IMR-90 (cell line): ENCODE measurements at regions not wholly inside any gene's neighbourhood (a gene's known extent, or its start where the extent isn't known, plus 50 kb on each side); places are given as distances from the start of the nearest gene placed in this dataset.

ENCODE experiments used
- ATAC-seq: fragments of 200-7000 bp; cut with Tn5 transposase; 2 replicates; pipeline ENCODE4 v1.9.1; 2020; ENCODE audit warnings: low read depth, mild to moderate bottlenecking, moderate library complexity
- BruUV-seq: library from RNA; stranded (reverse); fragments of 400-500 nt; replicated peaks from 2 replicates; lab custom pipeline; 2021; lab: Mats Ljungman, UMichigan
- CTCF ChIA-PET: fragments of 300-600 bp; formaldehyde crosslinking; extraction: SDS; loops from one replicate; lab custom pipeline; 2021; ENCODE audit warnings: antibody characterized with exemption; lab: Yijun Ruan, JAX
- POLR2A ChIA-PET: fragments of 300-600 bp; sonication (Branson Sonifier 250); formaldehyde crosslinking; loops from one replicate; lab custom pipeline; 2022; ENCODE audit warnings: antibody characterized with exemption; ENCODE audit not compliant: unreplicated experiment; lab: Charles Lee
- DNase-seq: peaks from one replicate; pipeline ENCODE4 v3.0.0; 2013
- H2AFZ ChIP-seq: replicated peaks from 2 replicates; pipeline ENCODE3; 2013; ENCODE audit warnings: low read length, mild to moderate bottlenecking; ENCODE audit not compliant: poor library complexity
- H2AK5ac ChIP-seq: 2 replicates; pipeline ENCODE4 v1.6.1; 2013; ENCODE audit warnings: low read depth, low read length, inconsistent platforms
- H2AK9ac ChIP-seq: replicated peaks from 2 replicates; pipeline ENCODE3; 2013; ENCODE audit warnings: mild to moderate bottlenecking, low read depth, low read length, moderate library complexity; ENCODE audit not compliant: poor library complexity
- H2BK120ac ChIP-seq: 2 replicates; pipeline ENCODE4 v1.6.1; 2013; ENCODE audit warnings: low read depth, low read length, inconsistent platforms
- H2BK15ac ChIP-seq: 3 replicates; pipeline ENCODE4 v1.6.1; 2013; ENCODE audit warnings: low read depth, low read length, inconsistent platforms
- H2BK20ac ChIP-seq: 2 replicates; pipeline ENCODE4 v1.6.1; 2013; ENCODE audit warnings: low read depth, mild to moderate bottlenecking, inconsistent platforms, low read length, moderate library complexity
- H2BK5ac ChIP-seq: 2 replicates; pipeline ENCODE4 v1.6.1; 2013; ENCODE audit warnings: mild to moderate bottlenecking, low read depth, low read length, inconsistent platforms; ENCODE audit not compliant: poor library complexity, severe bottlenecking
- H3K14ac ChIP-seq: replicated peaks from 2 replicates; pipeline ENCODE4 v1.6.1; 2013; ENCODE audit warnings: low read depth, low read length, inconsistent platforms
- H3K18ac ChIP-seq: 2 replicates; pipeline ENCODE4 v1.6.1; 2013; ENCODE audit warnings: low read depth, low read length, control low read depth
- H3K23ac ChIP-seq: 2 replicates; pipeline ENCODE4 v1.6.1; 2013; ENCODE audit warnings: low read depth, low read length, inconsistent platforms
- H3K27ac ChIP-seq: 2 replicates; pipeline ENCODE4 v1.5.1; 2013; ENCODE audit warnings: mild to moderate bottlenecking, control low read depth, low read length; ENCODE audit not compliant: insufficient read depth
- H3K27me3 ChIP-seq: 2 replicates; pipeline ENCODE4 v1.6.1; 2013; ENCODE audit warnings: low read length; ENCODE audit not compliant: control insufficient read depth, insufficient read depth
- H3K36me3 ChIP-seq: 2 replicates; pipeline ENCODE4 v1.6.1; 2013; ENCODE audit warnings: low read length, mixed read lengths; ENCODE audit not compliant: control insufficient read depth, insufficient read depth
- H3K4ac ChIP-seq: 2 replicates; pipeline ENCODE4 v1.6.1; 2013; ENCODE audit warnings: low read depth, low read length, inconsistent platforms
- H3K4me1 ChIP-seq: 2 replicates; pipeline ENCODE4 v1.6.1; 2013; ENCODE audit warnings: low read length, mixed read lengths; ENCODE audit not compliant: control insufficient read depth, insufficient read depth
- H3K4me2 ChIP-seq: 2 replicates; pipeline ENCODE4 v1.6.1; 2013; ENCODE audit warnings: low read depth, mild to moderate bottlenecking, control low read depth, low read length, moderate library complexity
- H3K4me3 ChIP-seq: 2 replicates; pipeline ENCODE4 v1.5.1; 2013; ENCODE audit warnings: low read depth, mild to moderate bottlenecking, control low read depth, low read length, moderate library complexity; ENCODE audit not compliant: insufficient read depth
- H3K56ac ChIP-seq: 2 replicates; pipeline ENCODE4 v1.6.1; 2013; ENCODE audit warnings: low read length, inconsistent platforms; ENCODE audit not compliant: insufficient read depth; ENCODE audit errors: extremely low read depth
- H3K79me1 ChIP-seq, 2 experiments: 2 replicates each; pipeline ENCODE4 v1.6.1; 2013; ENCODE audit warnings: low read length in 2 of 2, inconsistent platforms in 1 of 2, low read depth in 1 of 2
- H3K9ac ChIP-seq: 2 replicates; pipeline ENCODE4 v1.6.1; 2013; ENCODE audit warnings: low read depth, low read length, control low read depth
- H3K9me1 ChIP-seq: 2 replicates; pipeline ENCODE4 v1.6.1; 2013; ENCODE audit warnings: low read length, inconsistent platforms; ENCODE audit not compliant: insufficient read depth
- H3K9me3 ChIP-seq: 2 replicates; pipeline ENCODE4 v1.6.1; 2013; ENCODE audit warnings: low read length; ENCODE audit not compliant: control insufficient read depth, insufficient read depth
- H4K20me1 ChIP-seq: 2 replicates; pipeline ENCODE4 v1.6.1; 2013; ENCODE audit warnings: low read length, inconsistent platforms; ENCODE audit not compliant: insufficient read depth
- H4K5ac ChIP-seq: 2 replicates; pipeline ENCODE4 v1.6.1; 2013; ENCODE audit warnings: mild to moderate bottlenecking, low read depth, low read length, control low read depth
- H4K8ac ChIP-seq, 2 experiments: 2 replicates each; pipeline ENCODE4 v1.6.1; 2013; ENCODE audit warnings: low read depth in 2 of 2, low read length in 2 of 2, control low read depth in 1 of 2, inconsistent platforms in 1 of 2
- H4K91ac ChIP-seq: 2 replicates; pipeline ENCODE4 v1.6.1; 2013; ENCODE audit warnings: low read depth, low read length, inconsistent platforms; ENCODE audit not compliant: insufficient read depth
- MAZ ChIP-seq: IDR thresholded peaks from 2 replicates; pipeline ENCODE4 v1.6.1; 2012; ENCODE audit warnings: low read depth, mild to moderate bottlenecking, low read length, improper control_type of control experiment, moderate library complexity, borderline replicate concordance
- RAD21 ChIP-seq: IDR thresholded peaks from 2 replicates; pipeline ENCODE4 v1.6.1; 2012; ENCODE audit warnings: low read length, improper control_type of control experiment
- WGBS, 2 experiments: methylation state at CpG; one replicate each; pipeline versions ENCODE4 v1.1.5 to v1.1.7; 2013; ENCODE audit warnings: missing lambda C conversion rate in 2 of 2; ENCODE audit not compliant: insufficient read length in 1 of 2; ENCODE audit errors: extremely low coverage in 2 of 2; 5-methylcytosine and 5-hydroxymethylcytosine counted together
- dilution Hi-C: fragments of 300-500 bp; cut with HindIII; formaldehyde crosslinking; loops from one replicate; pipeline ENCODE4 v1.14.3; 2018; ENCODE audit warnings: low sequenced_read_pairs; ENCODE audit not compliant: unreplicated experiment
- in situ Hi-C: fragments of 300-500 bp; cut with MboI; formaldehyde crosslinking; loops from 3 replicates; pipeline ENCODE4 v1.14.3; 2019; ENCODE audit warnings: low sequenced_read_pairs, inconsistent platforms, mixed read lengths
- intact Hi-C: fragments of 100-400 bp; cut with micrococcal nuclease; formaldehyde crosslinking; loops from 2 replicates; pipeline ENCODE4 v1.10.0; 2022

- Histone ChIP-seq H3K23ac (no peak overlapping the region), H3K9ac (no peak overlapping the region), H2BK20ac (peak overlapping the region; percentile 51; the same call in 1 of the 2 replicates), H3K9me3 (no peaks in the 10 kb centered on the region; the same call in 1 of the 2 replicates), H4K8ac (no peak overlapping the region), H2AFZ (peak overlapping the region; percentile 2), H2AK9ac (no peak overlapping the region), H2BK15ac (peak overlapping the region; percentile 11; the same call in 1 of the 3 replicates), H3K4me3 (no peak overlapping the region), H3K14ac (no peak overlapping the region), H3K79me1 (no peaks in the 10 kb centered on the region; a peak in 1 of 4 replicates), H3K27ac (no peak overlapping the region), H3K56ac (no peak overlapping the region), H4K20me1 (no peaks in the 10 kb centered on the region), H3K9me1 (no peaks in the 10 kb centered on the region), H3K18ac (no peak overlapping the region), H3K36me3 (no peaks in the 10 kb centered on the region), H3K4me2 (no peak overlapping the region), H2BK120ac (0 out of 2 replicates have a peak overlapping the region, but pooled peaks have one; percentile 18), H2BK5ac (no peak overlapping the region), H2AK5ac (peak overlapping the region; percentile 44; the same call in 1 of the 2 replicates), H3K4ac (peak overlapping the region; percentile 25; the same call in 1 of the 2 replicates), H4K5ac (no peak overlapping the region), H3K4me1 (no peaks in the 10 kb centered on the region), H4K91ac (no peak overlapping the region), H3K27me3 (no peaks in the 10 kb centered on the region)
- ATAC-seq (no peak), DNase-seq (no peak)
- BruUV-seq = no TSS peak
- TF ChIP-seq MAZ = no peak
- TF ChIP-seq RAD21 = no peak
- dilution Hi-C loops (no loop called here), intact Hi-C loops (no loop called here), in situ Hi-C loops (no loop called here)
- WGBS, 2 experiments = 100% methylated on average over 1 of the region's 4 CpGs; no CpG with 5 or more reads in 1 of the 2 experiments
- POLR2A ChIA-PET = no interaction called here
- CTCF ChIA-PET = interaction anchor here (1.1 kb wide), 1 partner anchor 26 kb away, joined by 3 read pairs; no protein-coding TSS in a partner anchor
Observed at GRCh38 chr11:12060385-12060985, 49.9 kb upstream of the MICAL2 start.
